HL-60 (cell line): ENCODE measurements at regions not wholly inside any gene's neighbourhood (a gene's known extent, or its start where the extent isn't known, plus 50 kb on each side); places are given as distances from the start of the nearest gene placed in this dataset.

Experiments
- DNase-seq, 2 experiments: peaks; one replicate each; pipeline ENCODE4 v3.0.0-alpha.2; 2010 to 2020; ENCODE audit warnings: low read depth in 1 of 2, low spot score in 1 of 2
- H3K27ac ChIP-seq: fragments of 250-450 bp; sonication (Bioruptor Pico); replicated peaks from 2 replicates; pipeline ENCODE4 v1.5.1; 2020; ENCODE audit warnings: mild to moderate bottlenecking, moderate library complexity
- H3K27me3 ChIP-seq: fragments of 250-450 bp; sonication (Bioruptor Pico); 2 replicates; pipeline ENCODE4 v1.5.1; 2021; ENCODE audit warnings: mild to moderate bottlenecking, moderate library complexity; ENCODE audit not compliant: insufficient read depth, poor library complexity, severe bottlenecking
- H3K4me3 ChIP-seq: replicated peaks from 2 replicates; pipeline ENCODE4 v1.5.1; 2011; ENCODE audit warnings: mild to moderate bottlenecking, control low read depth, low read length; ENCODE audit not compliant: insufficient read depth
- CTCF ChIP-seq: IDR thresholded peaks from one replicate; pipeline ENCODE4 v1.5.1; 2011; ENCODE audit warnings: low read length, control low read depth, inconsistent platforms; ENCODE audit not compliant: insufficient read depth
- GABPA ChIP-seq: IDR thresholded peaks from 2 replicates; pipeline ENCODE4 v1.6.1; 2012; ENCODE audit warnings: low read depth
- POLR2AphosphoS5 ChIP-seq: IDR thresholded peaks from 2 replicates; pipeline ENCODE4 v1.6.1; 2012; ENCODE audit warnings: low read depth
- REST ChIP-seq: IDR thresholded peaks from 2 replicates; pipeline ENCODE4 v1.6.1; 2012; ENCODE audit warnings: low read depth; ENCODE audit not compliant: insufficient replicate concordance
- SPI1 ChIP-seq: IDR thresholded peaks from 2 replicates; pipeline ENCODE4 v1.6.1; 2012; ENCODE audit warnings: low read depth, mild to moderate bottlenecking, borderline replicate concordance

- Histone ChIP-seq H3K27ac (no peak overlapping the region), H3K27me3 (no peaks in the 10 kb centered on the region), H3K4me3 (no peak overlapping the region)
- no peak for DNase-seq
- no peak for TF ChIP-seq CTCF
- no peak for TF ChIP-seq REST
- no peak for TF ChIP-seq SPI1
- TF ChIP-seq POLR2AphosphoS5 = no peak
- TF ChIP-seq GABPA = no peak
These were observed 53.6 kb upstream of the ITGA6 start for GRCh38 chr2:172373766-172374165.

GRCh38 chr2:172374318-172375240 is 52.8 kb upstream of the ITGA6 start:
- no peak for DNase-seq
- H3K27ac ChIP-seq = no peak overlapping the region
- TF ChIP-seq GABPA (no peak), SPI1 (no peak), POLR2AphosphoS5 (no peak), REST (no peak), CTCF (no peak)
- no peak overlapping the region for H3K4me3 ChIP-seq
- H3K27me3 ChIP-seq = no peaks in the 10 kb centered on the region

- no peak for TF ChIP-seq POLR2AphosphoS5
- TF ChIP-seq GABPA = no peak
- TF ChIP-seq CTCF = no peak
- TF ChIP-seq REST = no peak
- TF ChIP-seq SPI1 = no peak
- H3K27me3 ChIP-seq = no peaks in the 10 kb centered on the region
- H3K27ac ChIP-seq = no peak overlapping the region
- DNase-seq = peak; percentile 37 to 77
- H3K4me3 ChIP-seq = no peak overlapping the region
These were observed 52.1 kb upstream of the ITGA6 start for GRCh38 chr2:172375251-172375650.
